Activated B cell treated with CpG ODN at 0.5 μM for 24 hours (primary cell): ENCODE measurements at regions not wholly inside any gene's neighbourhood (a gene's known extent, or its start where the extent isn't known, plus 50 kb on each side); places are given as distances from the start of the nearest gene placed in this dataset.

Experiments
- ATAC-seq: fragments of 200-7000 bp; cut with Tn5 transposase; one replicate; pipeline ENCODE4 v1.10.0; 2021; ENCODE audit warnings: low read depth, mild to moderate bottlenecking, moderate library complexity
- CTCF ChIA-PET: fragments of 350-600 bp; sonication (Branson Sonifier 250); formaldehyde crosslinking; loops from one replicate; lab custom pipeline; 2021; ENCODE audit warnings: antibody characterized with exemption; lab: Charles Lee
- POLR2A ChIA-PET: fragments of 350-600 bp; sonication (Branson Sonifier 250); formaldehyde crosslinking; loops from one replicate; lab custom pipeline; 2021; ENCODE audit warnings: antibody characterized with exemption; lab: Charles Lee
- DNase-seq: peaks from one replicate; pipeline ENCODE4 v3.0.0; 2022
- H3K27ac Mint-ChIP-seq: one replicate; pipeline ENCODE4 v1.8.0; 2020; ENCODE audit warnings: mixed read lengths
- H3K27me3 Mint-ChIP-seq: one replicate; pipeline ENCODE4 v1.8.0; 2021; ENCODE audit warnings: mixed read lengths
- H3K36me3 Mint-ChIP-seq: one replicate; pipeline ENCODE4 v1.8.0; 2021; ENCODE audit warnings: low read depth, mixed read lengths
- H3K4me1 Mint-ChIP-seq: one replicate; pipeline ENCODE4 v1.8.0; 2021; ENCODE audit warnings: mixed read lengths
- H3K4me3 Mint-ChIP-seq: one replicate; pipeline ENCODE4 v1.8.0; 2020; ENCODE audit warnings: mild to moderate bottlenecking, mixed read lengths
- H3K9me3 Mint-ChIP-seq: one replicate; pipeline ENCODE4 v1.8.0; 2020; ENCODE audit warnings: mixed read lengths
- intact Hi-C: fragments of 100-400 bp; cut with micrococcal nuclease; formaldehyde crosslinking; loops from one replicate; pipeline ENCODE4 v1.15.1; 2024
- TF ChIP-seq, protein P1 (sequence below): fragments of 200-600 bp; IDR thresholded peaks from one replicate; pipeline ENCODE4 v1.8.0; 2022; ENCODE audit warnings: antibody characterized with exemption, mild to moderate bottlenecking

DNA sequence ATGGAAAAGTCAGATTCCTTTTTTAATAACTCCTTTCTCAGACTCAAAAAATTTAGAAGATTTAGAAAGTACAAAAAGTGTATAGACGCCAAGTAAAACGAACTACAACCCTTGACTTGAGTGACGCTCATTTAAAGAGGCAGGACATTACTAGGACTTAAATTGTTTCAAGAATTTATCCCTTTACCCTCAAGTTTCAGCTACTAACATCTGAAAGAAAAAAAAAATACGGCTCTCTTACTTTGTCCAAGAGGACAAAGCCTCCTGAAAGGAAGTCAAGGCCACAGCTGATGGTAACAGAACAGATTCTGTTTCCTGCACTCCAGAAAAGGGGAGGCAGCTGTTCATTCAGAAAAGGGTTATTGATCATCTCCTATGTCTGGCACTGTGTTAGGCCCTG lies 57.6 kb upstream of the PKDCC start:
- Mint-ChIP-seq H3K4me3 (no peak overlapping the region), H3K27ac (no peak overlapping the region), H3K36me3 (no peaks in the 10 kb centered on the region), H3K4me1 (no peaks in the 10 kb centered on the region), H3K27me3 (peaks cover 32% of the 10 kb centered on the region), H3K9me3 (peaks cover 4% of the 10 kb centered on the region)
- POLR2A ChIA-PET = no interaction called here
- CTCF ChIA-PET = no interaction called here
- ATAC-seq (no peak), DNase-seq (no peak)
- intact Hi-C loops = no loop called here
- TF ChIP-seq, protein P1, sequence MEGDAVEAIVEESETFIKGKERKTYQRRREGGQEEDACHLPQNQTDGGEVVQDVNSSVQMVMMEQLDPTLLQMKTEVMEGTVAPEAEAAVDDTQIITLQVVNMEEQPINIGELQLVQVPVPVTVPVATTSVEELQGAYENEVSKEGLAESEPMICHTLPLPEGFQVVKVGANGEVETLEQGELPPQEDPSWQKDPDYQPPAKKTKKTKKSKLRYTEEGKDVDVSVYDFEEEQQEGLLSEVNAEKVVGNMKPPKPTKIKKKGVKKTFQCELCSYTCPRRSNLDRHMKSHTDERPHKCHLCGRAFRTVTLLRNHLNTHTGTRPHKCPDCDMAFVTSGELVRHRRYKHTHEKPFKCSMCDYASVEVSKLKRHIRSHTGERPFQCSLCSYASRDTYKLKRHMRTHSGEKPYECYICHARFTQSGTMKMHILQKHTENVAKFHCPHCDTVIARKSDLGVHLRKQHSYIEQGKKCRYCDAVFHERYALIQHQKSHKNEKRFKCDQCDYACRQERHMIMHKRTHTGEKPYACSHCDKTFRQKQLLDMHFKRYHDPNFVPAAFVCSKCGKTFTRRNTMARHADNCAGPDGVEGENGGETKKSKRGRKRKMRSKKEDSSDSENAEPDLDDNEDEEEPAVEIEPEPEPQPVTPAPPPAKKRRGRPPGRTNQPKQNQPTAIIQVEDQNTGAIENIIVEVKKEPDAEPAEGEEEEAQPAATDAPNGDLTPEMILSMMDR = no peak

DNA sequence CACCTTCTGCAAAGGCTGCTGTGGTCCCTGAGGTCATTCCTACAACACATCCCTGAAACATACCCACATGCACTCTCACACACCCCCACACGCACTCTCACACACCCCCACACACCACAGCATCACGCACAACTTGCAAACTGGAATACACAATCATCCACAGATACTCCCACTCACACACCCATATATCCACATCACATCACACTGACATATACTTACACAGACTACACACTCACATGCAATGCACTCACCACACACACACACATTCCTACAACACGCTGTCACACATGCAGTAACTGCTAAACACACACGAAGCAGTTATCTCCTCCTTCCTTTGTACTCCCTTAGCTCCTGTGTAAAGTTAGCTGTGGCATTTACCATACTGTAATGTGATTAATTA lies 57.1 kb upstream of the PKDCC start:
- no peaks in the 10 kb centered on the region for H3K36me3 Mint-ChIP-seq
- CTCF ChIA-PET = no interaction called here
- POLR2A ChIA-PET = no interaction called here
- H3K4me3 Mint-ChIP-seq = no peak overlapping the region
- H3K27ac Mint-ChIP-seq = no peak overlapping the region
- H3K9me3 Mint-ChIP-seq = peaks cover 4% of the 10 kb centered on the region
- TF ChIP-seq, protein P1 = no peak
- DNase-seq (no peak), ATAC-seq (no peak)
- H3K4me1 Mint-ChIP-seq = no peaks in the 10 kb centered on the region
- intact Hi-C loops = no loop called here
- H3K27me3 Mint-ChIP-seq = peaks cover 29% of the 10 kb centered on the region

DNA sequence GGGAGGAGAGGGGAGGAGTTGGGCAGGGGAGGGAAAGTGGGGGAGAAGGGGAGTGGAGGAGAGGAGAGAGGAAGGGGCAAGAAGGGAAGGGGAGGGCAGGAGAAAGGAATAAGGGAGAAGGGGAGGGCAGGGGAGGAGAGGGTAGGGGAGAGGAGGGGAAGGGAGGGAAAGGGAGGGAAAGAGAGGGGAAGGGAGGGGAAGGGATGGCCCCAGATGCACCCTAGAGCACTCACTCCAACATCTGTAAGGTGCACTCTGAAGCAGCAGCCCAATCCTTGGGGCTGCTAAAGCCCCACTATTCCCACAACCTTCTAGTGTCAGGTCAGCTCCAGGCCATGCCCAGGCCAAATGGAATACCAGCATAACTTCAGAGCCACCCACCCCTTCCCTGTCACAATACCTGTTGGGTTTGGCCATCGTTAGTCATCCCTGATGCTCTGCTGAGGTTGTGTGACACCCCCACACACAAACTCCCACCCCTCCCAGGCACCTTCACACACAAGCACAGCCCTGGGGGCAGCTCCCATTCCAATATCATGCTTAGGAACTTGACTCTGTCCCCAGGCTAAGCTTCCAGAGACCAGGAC lies 55.7 kb upstream of the PKDCC start:
- Mint-ChIP-seq H3K4me1 (no peaks in the 10 kb centered on the region), H3K9me3 (peaks cover 4% of the 10 kb centered on the region), H3K27me3 (peaks cover 29% of the 10 kb centered on the region), H3K4me3 (no peak overlapping the region), H3K36me3 (no peaks in the 10 kb centered on the region), H3K27ac (no peak overlapping the region)
- DNase-seq (no peak), ATAC-seq (no peak)
- TF ChIP-seq, protein P1 = no peak
- intact Hi-C loops = no loop called here
- POLR2A ChIA-PET = no interaction called here
- CTCF ChIA-PET = no interaction called here

DNA sequence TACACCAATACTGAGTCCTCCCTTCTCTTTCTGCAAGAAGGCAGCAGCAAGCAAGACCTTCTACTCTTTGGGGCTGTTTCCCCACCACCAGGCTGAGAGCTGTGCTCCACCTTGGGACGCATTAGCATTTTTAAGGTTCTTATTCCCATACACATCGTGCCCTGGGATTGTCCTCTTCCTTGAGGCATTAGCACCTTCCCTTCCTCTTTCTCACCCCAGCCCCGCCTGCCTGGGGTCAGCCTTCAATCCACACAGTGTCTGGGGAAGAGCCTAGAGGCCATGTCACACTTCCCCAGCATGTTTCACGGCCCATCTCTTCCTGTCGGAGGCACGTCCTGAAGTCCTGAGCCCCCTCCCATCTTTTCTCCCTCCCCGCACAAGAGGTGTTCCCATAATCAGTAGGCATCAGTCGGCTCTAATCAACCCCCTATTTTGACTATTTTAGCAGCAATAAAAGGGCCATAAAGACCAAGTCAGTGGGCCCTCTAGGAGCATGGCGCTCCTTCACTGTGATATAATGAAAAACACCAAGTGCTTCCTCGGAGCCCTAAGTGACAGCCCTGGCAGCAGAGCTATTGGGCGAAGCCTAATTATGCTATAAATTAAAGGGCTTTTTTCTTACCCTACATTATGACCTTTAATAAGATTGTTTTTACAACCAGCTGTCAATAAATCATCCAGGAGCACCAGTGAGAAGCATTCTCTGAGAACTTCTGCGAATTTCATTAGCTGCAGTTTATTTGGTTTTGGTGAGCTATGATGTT lies 55.0 kb upstream of the PKDCC start:
- H3K4me3 Mint-ChIP-seq = no peak overlapping the region
- no peaks in the 10 kb centered on the region for H3K4me1 Mint-ChIP-seq
- ChIA-PET CTCF (no interaction called here), POLR2A (no interaction called here)
- no peaks in the 10 kb centered on the region for H3K36me3 Mint-ChIP-seq
- H3K27ac Mint-ChIP-seq = no peak overlapping the region
- TF ChIP-seq, protein P1 = no peak
- peaks cover 28% of the 10 kb centered on the region for H3K27me3 Mint-ChIP-seq
- no peak for ATAC-seq
- peaks cover 4% of the 10 kb centered on the region for H3K9me3 Mint-ChIP-seq
- intact Hi-C loops = no loop called here
- DNase-seq = no peak

DNA sequence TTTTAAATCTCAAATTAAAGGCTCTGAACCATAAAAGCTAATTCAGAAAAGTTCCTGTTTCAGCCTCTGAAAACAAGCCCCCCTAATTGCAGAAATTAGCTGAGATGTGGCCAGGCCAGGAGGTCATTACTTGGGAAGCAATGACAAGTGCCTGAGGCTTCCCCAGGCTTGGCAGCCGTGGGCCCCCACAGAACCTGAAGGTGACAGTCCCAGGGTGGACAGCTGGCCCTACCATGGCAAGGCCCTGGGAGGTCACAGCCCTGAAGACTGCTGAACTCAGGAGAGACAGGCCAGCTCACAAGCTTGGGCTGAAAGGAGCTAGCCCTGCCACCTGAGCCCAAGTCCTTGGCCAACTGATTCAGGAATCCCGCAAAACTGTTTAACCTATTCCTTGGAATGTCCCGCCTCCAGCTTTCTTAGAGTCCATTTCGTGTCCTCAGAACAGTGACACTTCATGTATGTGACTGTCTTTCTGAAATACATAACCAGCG lies 54.3 kb upstream of the PKDCC start:
- TF ChIP-seq, protein P1 = no peak
- DNase-seq (no peak), ATAC-seq (no peak)
- Mint-ChIP-seq H3K36me3 (no peaks in the 10 kb centered on the region), H3K27me3 (peaks cover 27% of the 10 kb centered on the region), H3K4me3 (no peak overlapping the region), H3K27ac (no peak overlapping the region), H3K4me1 (no peaks in the 10 kb centered on the region), H3K9me3 (peaks cover 4% of the 10 kb centered on the region)
- intact Hi-C loops = no loop called here
- CTCF ChIA-PET = no interaction called here
- POLR2A ChIA-PET = no interaction called here
